Stimulated activated CD4-positive, alpha-beta T cell treated with anti-CD3 and anti-CD28 coated beads, Interleukin-4, amount 100 ng/mL, for 48 hours (primary cell): ENCODE measurements at regions not wholly inside any gene's neighbourhood (a gene's known extent, or its start where the extent isn't known, plus 50 kb on each side); places are given as distances from the start of the nearest gene placed in this dataset.
"Not testable (repeated sequence)": the region's sequence is repeated elsewhere in the genome, so short reads cannot be mapped to it uniquely, and the experiment has no call there.

ENCODE experiments used
- DNase-seq, 2 donors: peaks; one replicate each; pipeline ENCODE4 v3.0.0-alpha.2; 2020; ENCODE audit warnings: low read depth in 2 of 2

- no peak for DNase-seq
Observed at GRCh38 chr13:90246687-90247345, 1100.7 kb upstream of the MIR17HG start.

GRCh38 chr13:90253806-90254205, 1093.7 kb upstream of the MIR17HG start:
- DNase-seq, result no peak

DNA sequence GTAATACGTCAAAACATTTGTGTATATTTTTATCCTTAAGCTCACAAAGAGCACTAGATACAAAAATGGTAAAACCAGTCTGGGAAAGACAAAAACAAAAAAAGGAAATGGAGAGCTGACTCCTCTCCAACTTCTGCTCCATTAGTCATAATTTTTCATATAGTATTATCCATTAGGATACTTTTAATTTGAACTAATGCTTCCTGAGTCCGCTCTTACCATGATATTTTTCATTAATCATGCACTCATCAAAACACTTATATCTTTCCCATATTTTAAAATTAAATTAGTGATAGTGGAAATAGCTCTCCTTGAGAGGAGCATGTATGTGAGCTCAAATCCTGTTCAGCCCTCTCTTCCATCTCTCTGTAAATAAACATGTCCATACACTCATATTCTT, 1093.0 kb upstream of the MIR17HG start:
- no peak for DNase-seq

DNA sequence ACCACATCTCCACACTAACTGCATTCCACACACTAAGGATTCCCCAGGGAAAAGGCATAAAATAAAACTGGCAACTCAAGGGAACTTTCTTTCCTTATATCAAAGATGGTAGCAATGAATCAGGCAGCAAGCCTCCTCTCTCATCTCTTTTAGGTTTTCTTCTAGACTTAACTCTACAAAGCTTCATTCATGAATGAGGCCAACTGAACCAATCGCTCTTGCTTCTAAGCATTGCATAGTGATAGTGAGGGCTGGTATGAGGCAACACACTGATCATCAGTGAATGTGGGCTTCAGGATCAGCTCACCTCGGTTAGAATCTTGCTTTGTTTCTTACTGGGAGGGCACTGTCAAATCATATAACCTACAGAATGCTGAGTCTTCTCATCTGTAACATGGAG, 1090.7 kb upstream of the MIR17HG start:
- DNase-seq, result no peak

- no peak for DNase-seq
Observed at GRCh38 chr13:90258129-90258528, 1089.4 kb upstream of the MIR17HG start.

DNA sequence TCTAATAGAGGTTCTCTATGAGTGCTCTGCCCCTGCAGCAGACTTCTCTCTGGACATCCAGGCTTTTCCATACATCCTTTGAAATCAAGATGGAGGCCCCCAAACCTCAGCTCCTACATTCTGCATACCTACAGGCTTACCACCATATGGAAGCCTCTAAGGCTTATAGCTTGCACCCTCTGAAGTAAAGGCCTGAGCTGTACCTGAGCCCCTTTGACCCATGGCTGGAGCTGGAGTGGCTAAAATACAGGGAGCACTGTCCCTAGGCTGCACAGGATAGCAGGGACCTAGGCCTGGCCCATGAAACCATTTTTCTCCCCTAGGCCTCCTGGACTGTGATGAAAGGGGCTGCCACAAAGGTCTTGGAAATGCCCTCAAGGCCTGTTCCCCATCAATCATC, 1086.1 kb upstream of the MIR17HG start:
- DNase-seq, result no peak

DNA sequence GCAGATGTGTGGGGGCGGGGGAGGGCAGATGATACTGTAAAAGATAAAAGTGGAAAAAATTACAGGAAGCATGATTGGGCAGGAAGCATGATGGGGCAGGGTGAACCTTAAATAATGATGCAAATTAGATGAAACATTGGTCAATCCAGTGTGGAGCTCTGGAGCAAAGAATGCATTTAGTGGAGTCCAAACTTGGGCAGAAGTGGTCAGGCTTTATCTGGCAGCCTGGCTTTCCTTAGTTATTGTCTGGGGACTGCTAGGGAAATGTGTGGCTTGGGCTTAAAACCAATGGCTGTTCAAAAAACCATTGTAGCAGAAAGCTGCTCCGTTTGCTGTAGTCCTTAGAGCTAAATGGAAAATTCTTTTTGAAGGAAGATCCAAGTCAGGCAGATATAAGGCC, 1077.3 kb upstream of the MIR17HG start:
- no peak for DNase-seq

DNA sequence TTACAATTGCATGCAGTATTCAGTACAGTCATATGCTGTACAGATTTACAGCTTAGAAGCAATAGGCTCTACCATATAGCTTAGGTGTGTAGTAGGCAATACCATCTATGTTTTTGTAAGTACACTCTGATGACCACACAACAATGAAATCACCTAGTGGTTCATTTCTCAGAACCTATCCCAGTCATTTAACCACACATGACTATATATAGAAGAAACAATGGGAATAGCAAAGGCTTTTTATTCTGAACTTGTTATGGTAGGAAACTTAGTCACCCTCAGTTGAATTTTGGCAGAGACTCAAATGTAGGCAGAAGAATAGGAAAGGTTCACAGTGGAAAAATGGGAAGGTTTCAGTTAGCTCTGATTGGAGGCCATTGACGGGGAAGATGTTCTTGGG, 1075.1 kb upstream of the MIR17HG start:
- DNase-seq, result no peak

DNA sequence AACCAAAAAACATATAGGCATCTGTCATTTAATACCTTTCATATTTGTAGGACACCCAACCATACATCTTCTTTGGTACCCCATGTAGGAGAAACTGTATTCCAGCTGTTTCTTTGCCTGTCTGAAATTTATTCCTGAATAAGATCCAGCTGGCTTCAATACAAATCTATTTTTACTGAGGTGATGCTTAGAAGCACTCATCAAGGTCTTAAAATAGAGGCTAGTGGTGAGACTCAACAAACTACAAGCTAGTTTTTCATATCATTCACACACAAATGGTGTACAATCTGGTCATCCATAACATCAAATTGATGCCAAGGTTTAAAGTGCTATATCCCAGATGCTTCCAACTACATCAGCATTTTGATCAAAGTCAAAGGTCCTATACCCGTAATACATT, 1071.3 kb upstream of the MIR17HG start:
- no peak for DNase-seq

GRCh38 chr13:90278231-90278630, 1069.3 kb upstream of the MIR17HG start:
- DNase-seq, result not testable (repeated sequence)

GRCh38 chr13:90281709-90282108, 1065.8 kb upstream of the MIR17HG start:
- DNase-seq, result no peak

DNA sequence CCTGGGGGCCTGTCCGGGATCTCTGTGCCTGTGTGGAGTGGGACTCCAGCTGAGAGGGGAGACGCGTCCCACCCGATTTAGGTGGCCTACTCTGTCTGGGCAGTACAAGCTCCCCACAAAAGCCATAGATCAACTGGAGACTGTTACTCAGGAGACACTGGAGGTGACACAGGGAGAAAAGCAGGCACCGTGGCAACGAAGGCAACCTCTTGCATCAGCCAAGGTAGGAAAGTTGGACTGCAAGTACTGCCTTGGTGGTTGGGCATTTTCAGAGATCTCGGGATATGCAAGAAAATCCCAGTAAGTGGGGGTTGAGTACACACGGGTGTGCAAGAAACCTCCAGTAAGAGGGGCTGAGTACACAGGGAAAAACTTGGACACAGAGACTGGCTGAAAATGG, 1060.0 kb upstream of the MIR17HG start:
- DNase-seq, result no peak

- DNase-seq, result no peak
Observed at GRCh38 chr13:90293793-90294361, 1053.6 kb upstream of the MIR17HG start.

GRCh38 chr13:90299238-90299637, 1048.2 kb upstream of the MIR17HG start:
- DNase-seq, result no peak

GRCh38 chr13:90300015-90300414, 1047.5 kb upstream of the MIR17HG start:
- DNase-seq, result no peak

- DNase-seq, result no peak
Observed at GRCh38 chr13:90302107-90302506, 1045.4 kb upstream of the MIR17HG start.

DNA sequence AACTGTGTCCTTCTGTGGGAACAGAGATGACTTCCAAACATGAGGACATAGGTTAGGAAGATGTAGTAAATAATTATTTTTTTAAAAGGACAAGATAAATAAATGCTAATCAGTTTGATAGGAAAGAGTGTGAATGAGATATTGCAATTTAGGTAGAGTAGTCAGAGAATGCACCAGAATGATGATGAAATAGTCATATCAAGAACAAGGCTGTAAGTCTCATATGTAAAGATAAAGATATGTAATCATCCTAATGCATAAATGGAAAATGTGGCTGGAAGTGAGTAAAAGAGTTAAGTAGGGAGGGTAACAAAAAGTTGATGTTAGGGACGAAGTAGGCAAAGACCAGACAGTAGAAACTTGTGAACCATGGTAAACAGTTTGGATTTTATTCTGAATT, 1041.7 kb upstream of the MIR17HG start:
- no peak for DNase-seq

- no peak for DNase-seq
Observed at GRCh38 chr13:90307136-90307535, 1040.4 kb upstream of the MIR17HG start.

GRCh38 chr13:90308249-90308648, 1039.2 kb upstream of the MIR17HG start:
- DNase-seq, result no peak

DNA sequence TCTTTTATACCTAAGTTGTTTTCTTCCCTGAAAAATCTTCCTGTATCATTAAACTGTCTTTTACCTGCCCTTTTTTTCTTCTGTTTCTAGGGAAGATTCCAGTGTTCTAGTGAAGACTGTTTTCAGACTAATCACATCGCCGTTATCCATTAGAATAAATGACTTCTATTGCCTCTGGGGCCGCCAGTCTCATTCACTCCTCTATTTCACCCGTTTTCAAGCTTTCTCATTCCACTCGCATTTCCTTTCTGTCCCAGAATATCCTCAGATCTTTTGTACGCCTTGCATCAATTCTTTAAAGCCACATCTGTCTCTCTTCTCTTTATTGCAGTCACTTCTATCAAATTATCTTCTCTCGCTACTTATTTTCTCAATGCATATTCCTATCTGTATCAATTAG, 1035.6 kb upstream of the MIR17HG start:
- no peak for DNase-seq

- DNase-seq, result no peak
Observed at GRCh38 chr13:90315061-90315460, 1032.4 kb upstream of the MIR17HG start.

GRCh38 chr13:90320664-90321063, 1026.8 kb upstream of the MIR17HG start:
- no peak for DNase-seq

- no peak for DNase-seq
Observed at GRCh38 chr13:90321281-90321931, 1026.1 kb upstream of the MIR17HG start.
